ENCODE measurements at regions not wholly inside any gene's neighbourhood (a gene's known extent, or its start where the extent isn't known, plus 50 kb on each side); places are given as distances from the start of the nearest gene placed in this dataset.

DNA sequence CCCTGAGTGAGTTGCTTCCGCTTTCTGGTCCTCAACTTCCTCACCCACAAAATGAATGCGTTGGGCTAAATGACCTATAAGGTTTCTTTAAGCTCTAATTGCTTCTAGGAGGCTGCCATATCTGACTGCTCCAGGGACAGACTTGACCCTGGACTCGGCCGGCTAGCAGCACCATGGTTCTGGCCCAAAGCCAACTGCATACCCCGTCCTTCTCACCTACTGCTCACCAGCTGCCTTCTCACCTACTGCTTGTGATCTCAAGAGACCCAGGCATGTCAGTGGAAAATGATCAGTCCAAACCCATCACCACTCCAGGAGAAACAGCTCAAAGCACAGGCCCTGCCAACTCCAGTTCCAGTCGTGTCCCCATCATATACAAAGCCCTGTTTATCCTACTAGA lies 124.3 kb upstream of the IRX5 start:
- TF ChIP-seq ZNF274 (IDR thresholded peaks at IDR 0.05; ENCODE audit: low read depth, low read length) (no peak), YY1 (IDR thresholded peaks at IDR 0.05; ENCODE audit: insufficient read depth, insufficient read length) (no peak), SUZ12 (IDR thresholded peaks at IDR 0.05; ENCODE audit: extremely low read depth, insufficient read depth, insufficient read length) (no peak)

Data from NT2/D1 (cell line).